Breast epithelium (tissue), 3 donors: ENCODE measurements at regions not wholly inside any gene's neighbourhood (a gene's known extent, or its start where the extent isn't known, plus 50 kb on each side); places are given as distances from the start of the nearest gene placed in this dataset.

Experiments used
- POLR2AphosphoS5 ChIP-seq, 3 donors: sonication (generic); formaldehyde crosslinking; IDR thresholded peaks; one replicate each; pipeline ENCODE4 v1.6.1; 2017; ENCODE audit warnings: antibody characterized with exemption in 3 of 3
- TF ChIP-seq, protein P1 (sequence below), 3 donors: fragments of 450-650 bp; IDR thresholded peaks; one replicate each; pipeline ENCODE4 v1.5.1; 2016 to 2017; ENCODE audit warnings: antibody characterized with exemption in 3 of 3, mild to moderate bottlenecking in 3 of 3, moderate library complexity in 3 of 3

DNA sequence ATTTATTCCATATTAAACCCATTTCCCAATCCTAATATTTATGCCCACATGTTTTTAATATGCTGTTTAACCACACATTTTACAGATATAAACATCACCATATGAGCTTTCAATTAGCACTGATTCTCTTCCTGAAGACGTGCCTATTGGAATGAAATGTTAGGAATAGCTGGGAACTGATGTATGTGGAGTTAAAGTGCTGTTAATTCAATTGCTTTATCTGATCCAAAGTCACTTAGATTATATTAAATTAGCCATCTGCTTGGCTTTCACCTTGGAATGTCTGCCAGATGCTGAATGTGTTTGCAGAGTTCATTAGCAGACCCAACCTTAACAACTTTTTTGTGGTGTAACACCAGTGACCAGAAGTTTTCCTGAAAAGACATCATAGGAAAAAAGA is 942.9 kb upstream of the KLHL29 start:
- TF ChIP-seq POLR2AphosphoS5 (IDR thresholded peaks at IDR 0.05), result no peak
- TF ChIP-seq, protein P1, sequence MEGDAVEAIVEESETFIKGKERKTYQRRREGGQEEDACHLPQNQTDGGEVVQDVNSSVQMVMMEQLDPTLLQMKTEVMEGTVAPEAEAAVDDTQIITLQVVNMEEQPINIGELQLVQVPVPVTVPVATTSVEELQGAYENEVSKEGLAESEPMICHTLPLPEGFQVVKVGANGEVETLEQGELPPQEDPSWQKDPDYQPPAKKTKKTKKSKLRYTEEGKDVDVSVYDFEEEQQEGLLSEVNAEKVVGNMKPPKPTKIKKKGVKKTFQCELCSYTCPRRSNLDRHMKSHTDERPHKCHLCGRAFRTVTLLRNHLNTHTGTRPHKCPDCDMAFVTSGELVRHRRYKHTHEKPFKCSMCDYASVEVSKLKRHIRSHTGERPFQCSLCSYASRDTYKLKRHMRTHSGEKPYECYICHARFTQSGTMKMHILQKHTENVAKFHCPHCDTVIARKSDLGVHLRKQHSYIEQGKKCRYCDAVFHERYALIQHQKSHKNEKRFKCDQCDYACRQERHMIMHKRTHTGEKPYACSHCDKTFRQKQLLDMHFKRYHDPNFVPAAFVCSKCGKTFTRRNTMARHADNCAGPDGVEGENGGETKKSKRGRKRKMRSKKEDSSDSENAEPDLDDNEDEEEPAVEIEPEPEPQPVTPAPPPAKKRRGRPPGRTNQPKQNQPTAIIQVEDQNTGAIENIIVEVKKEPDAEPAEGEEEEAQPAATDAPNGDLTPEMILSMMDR (IDR thresholded peaks at IDR 0.05), result no peak
